Renal cortical epithelial cell (primary cell): ENCODE measurements at regions not wholly inside any gene's neighbourhood (a gene's known extent, or its start where the extent isn't known, plus 50 kb on each side); places are given as distances from the start of the nearest gene placed in this dataset.

ENCODE experiments used
- DNase-seq: peaks from one replicate; pipeline ENCODE4 v3.0.0-alpha.2; 2011; ENCODE audit warnings: low read depth

DNA sequence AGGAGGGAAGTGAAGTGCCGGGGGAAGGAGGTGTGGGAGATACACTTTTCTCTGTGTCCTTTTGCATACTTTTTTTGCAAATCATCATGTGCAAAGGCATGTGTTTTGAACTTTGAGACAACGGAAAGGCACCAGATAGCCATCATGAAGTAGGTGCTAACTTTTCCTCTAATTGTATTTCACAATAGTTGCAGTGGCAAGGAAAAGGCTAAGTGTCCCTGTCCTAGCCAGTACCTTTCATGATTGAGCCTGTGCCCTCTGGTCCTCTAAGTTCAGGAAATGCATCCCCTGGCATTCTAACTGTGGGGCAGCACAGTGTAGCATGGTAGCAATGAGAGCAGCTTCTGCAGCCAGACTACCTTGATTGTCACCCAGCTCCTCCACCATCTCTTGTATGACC lies 186.2 kb downstream of the ADSS2 start:
- DNase-seq = no peak

DNA sequence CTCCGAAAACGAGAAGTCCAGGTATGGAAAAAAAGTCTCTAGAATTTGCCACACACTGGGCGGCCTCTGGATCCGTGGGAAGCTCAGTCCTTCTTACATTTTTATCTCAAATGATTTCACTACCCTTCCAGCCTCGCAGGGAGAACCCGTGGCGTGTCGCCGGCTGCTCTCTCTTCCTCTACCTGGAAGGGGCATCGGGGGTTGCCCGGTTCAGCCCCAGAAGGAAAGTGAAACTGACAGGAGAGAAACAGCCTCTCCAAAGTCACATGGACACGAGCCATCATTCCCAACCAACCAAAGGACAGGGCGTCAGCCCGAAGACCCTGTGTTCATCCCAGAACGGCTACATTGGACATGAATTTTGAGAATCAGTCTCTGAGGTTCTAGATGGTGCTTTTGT lies 182.5 kb downstream of the ADSS2 start:
- DNase-seq = no peak

GRCh38 chr1:244271004-244271403 lies 180.7 kb downstream of the ADSS2 start:
- DNase-seq = no peak

DNA sequence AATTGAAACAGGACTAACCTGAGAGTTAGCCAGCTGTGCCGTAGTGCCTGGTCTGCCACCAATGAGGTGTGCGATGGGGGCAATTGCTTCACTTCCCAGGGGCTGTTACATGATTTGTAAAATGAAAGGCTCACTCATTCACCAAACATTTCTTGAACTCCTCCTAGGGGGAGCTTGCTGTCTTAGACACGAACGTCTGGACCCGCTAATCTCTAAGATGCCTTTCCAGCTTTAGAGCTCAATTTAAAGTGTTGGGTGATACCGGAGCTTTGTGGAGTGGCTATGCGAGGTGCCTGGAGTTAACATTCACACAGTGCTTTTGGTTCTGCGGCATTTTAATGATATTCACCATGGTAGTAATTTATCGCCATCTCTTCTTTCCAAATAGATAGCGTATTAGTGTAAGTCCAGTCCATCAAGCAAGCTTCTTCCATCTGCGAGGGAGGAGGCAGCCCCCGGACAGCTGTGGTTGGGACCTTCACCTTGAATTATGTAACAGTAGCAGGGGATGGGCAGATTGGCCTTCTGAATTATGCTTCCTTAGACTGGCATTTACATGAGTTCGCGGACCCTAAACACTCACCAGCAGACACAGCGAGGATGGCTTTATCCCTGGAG lies 179.9 kb downstream of the ADSS2 start:
- DNase-seq = no peak

GRCh38 chr1:244272471-244273261 lies 179.0 kb downstream of the ADSS2 start:
- DNase-seq = peak; percentile 80

GRCh38 chr1:244273262-244273844 lies 178.4 kb downstream of the ADSS2 start:
- no peak for DNase-seq

GRCh38 chr1:244273845-244274619 lies 177.7 kb downstream of the ADSS2 start:
- peak; percentile 81 for DNase-seq

DNA sequence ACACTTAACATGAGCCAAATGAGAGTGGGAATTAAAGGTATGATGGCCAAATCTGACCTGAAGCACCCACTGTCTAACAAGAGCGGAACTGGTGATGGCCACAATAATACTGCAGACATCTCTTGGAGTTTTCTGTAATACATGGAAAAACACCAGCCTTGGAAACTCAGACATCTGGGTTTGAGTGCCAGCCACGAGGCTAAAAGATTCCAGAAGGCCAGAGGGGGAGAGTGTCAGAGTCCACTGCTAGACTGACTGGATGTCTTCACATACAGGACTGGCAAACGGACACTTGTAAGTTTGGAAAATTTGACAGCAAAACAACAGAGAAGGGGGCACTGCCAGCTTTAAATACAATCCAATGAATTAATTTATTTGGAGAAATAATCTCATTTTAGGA lies 175.1 kb downstream of the ADSS2 start:
- DNase-seq = no peak

- no peak for DNase-seq
Observed at GRCh38 chr1:244280201-244280600, 171.5 kb downstream of the ADSS2 start.

- peak; percentile 36 for DNase-seq
Observed at GRCh38 chr1:244280859-244281258, 170.8 kb downstream of the ADSS2 start.

- DNase-seq = no peak
Observed at GRCh38 chr1:244283772-244284171, 167.9 kb downstream of the ADSS2 start.

GRCh38 chr1:244284641-244285156 lies 167.0 kb downstream of the ADSS2 start:
- DNase-seq = no peak

GRCh38 chr1:244286341-244286740 lies 165.4 kb downstream of the ADSS2 start:
- no peak for DNase-seq

- no peak for DNase-seq
Observed at GRCh38 chr1:244287726-244288125, 164.0 kb downstream of the ADSS2 start.

- no peak for DNase-seq
Observed at GRCh38 chr1:244288663-244289062, 163.0 kb downstream of the ADSS2 start.

- DNase-seq = no peak
Observed at GRCh38 chr1:244289991-244290785, 161.5 kb downstream of the ADSS2 start.

DNA sequence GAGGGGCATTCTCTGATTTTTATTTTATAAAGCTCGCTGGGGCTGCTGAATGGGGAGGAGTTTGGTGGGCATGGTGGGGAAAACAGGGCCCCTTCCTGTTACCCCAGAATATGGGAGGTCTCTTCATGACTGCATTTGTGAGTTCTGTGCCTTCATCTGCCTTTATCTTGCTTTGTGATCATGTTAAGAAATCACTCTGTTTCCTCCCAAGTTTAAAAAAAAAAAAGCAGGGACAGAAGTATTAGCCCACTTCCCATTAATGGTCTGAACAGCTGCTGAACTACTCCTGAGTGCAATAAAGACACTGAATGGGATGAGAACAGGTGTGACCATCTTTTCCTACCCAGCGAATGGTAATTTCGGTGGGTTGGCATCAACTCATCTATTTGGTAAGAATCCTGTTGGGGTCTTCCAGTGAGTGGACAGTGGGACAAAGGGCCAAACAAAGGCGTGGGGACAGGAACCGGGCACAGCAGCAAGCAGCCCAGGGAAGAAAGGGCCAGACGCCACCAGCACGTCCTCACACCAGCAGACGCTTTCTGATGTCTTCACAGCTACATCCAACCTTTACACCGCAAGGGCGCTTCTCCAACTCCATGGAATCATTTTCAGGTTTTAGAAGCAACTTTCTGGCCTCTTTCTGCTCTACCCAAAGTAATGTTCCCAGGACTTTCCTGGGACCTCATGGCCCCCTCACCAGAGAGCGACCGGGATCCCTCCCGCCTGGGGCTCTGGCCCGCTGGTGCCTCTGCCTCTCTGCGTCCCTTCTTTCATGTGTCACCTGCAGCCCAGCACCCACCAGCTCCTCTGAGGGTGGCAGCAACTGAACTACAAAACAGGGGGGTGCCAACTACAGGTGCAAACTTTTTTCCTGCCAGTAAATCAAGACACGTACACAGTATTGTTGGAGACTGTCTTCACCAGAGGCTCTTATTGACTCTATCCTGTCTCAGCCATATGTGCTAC lies 160.2 kb downstream of the ADSS2 start:
- DNase-seq = no peak

DNA sequence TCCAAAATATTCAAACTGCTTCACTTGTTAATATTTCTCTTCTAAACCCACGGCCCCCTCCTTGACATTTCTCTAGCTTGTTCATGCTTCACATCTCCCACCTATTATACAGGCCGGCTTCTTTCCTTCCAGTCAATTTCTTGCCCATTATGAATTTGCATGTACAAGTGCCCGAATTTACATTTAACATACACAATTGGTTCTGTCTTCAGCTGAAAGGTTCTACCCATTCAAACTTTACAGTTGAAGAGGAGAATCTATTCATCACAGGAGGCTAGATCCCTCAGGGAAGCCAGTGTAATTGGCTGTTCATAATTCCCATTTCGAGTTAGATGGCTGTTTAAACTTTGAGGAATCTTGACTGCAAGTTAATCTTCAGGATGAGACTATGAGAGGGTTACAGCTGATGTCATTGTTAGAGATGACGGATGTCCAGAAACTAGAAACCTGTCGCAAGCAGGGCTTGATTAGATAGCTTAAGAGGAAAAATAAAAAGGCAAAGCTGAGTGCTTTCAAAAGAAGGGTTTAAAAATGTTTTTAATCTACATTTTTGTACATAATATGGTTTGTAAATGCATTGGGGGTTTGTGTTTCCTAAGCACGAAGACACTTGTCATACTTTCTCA lies 157.0 kb downstream of the ADSS2 start:
- DNase-seq = no peak

- DNase-seq = no peak
Observed at GRCh38 chr1:244296003-244296402, 155.7 kb downstream of the ADSS2 start.

DNA sequence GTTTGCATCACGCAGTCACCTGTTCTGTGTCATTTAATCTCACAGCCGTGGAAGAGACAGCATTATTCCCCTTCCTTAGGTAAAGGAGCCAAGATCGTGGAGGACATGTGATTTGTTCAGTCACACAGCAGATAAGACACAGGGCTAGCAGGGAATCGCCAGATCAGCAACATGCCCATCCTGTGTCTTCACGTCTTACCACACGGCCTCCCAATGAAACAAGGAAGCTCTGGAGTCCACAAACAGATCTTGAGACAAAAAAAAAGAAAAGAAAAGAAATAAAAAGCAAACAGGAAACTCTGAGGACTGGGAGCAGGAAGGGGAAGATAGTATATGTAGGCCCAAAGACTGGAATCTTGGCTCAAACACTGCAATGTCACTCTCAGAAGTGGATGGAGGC lies 155.3 kb downstream of the ADSS2 start:
- no peak for DNase-seq
